ENCODE measurements at regions not wholly inside any gene's neighbourhood (a gene's known extent, or its start where the extent isn't known, plus 50 kb on each side); places are given as distances from the start of the nearest gene placed in this dataset.

- no peak overlapping the region for H3K4me3 ChIP-seq (ENCODE audit: low read depth, poor library complexity, severe bottlenecking)
- DNase-seq (ENCODE audit: low spot score in 2 of 2), result no peak
- TF ChIP-seq CTCF (IDR thresholded peaks at IDR 0.05) (no peak), POLR2A (IDR thresholded peaks at IDR 0.05) (no peak)
- WGBS, 2 donors, result 74 to 76% methylated on average over 4 of the region's 4 CpGs
- intact Hi-C loops (cut with DNase I; ENCODE audit: low total_unique reads), result no loop called here
Observed at GRCh38 chr9:18350995-18351595, 122.9 kb upstream of the ADAMTSL1 start.

DNA sequence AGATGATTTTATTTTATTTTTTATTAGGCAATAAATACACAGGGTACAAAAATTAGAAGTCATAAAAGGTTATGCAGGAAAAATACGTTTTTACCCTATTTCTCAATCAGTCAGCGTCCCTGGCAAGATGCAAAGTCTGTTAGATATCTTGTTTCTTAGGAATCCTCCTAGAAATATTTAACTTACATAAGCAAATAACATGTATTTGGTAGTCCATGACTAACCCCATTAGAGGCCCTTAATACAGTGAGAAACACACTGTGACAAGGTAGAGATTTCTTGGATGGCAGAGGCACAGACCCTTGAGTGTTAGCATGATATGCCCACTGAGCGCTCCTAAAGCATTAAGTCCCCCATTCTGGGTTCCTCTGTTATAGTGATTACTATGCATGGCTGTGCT, 121.2 kb upstream of the ADAMTSL1 start:
- no peak overlapping the region for H3K4me3 ChIP-seq (ENCODE audit: low read depth, poor library complexity, severe bottlenecking)
- no peak for DNase-seq (ENCODE audit: low spot score in 2 of 2)
- 90 to 91% methylated on average over 3 of the region's 3 CpGs for WGBS, 2 donors
- intact Hi-C loops (cut with DNase I; ENCODE audit: low total_unique reads), result no loop called here
- TF ChIP-seq CTCF (IDR thresholded peaks at IDR 0.05) (no peak), POLR2A (IDR thresholded peaks at IDR 0.05) (no peak)

DNA sequence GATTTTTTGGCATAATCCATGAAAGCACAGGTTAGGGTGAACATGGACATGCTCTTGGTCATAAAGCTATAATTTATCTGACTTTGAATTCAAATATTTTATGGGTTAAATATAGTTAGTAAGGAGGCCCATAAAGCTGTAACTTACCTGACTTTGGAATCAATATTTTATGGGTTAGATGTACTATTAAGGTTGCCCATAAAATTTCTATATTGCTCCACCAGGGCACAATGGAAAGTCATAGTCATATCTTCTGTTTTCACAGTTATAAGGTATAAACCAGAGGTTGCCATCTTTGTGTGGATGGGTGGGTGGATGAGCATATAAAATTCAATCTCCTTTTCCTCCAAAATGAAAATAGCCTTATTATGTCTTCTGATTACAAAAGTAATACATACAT, 120.5 kb upstream of the ADAMTSL1 start:
- H3K4me3 ChIP-seq (ENCODE audit: low read depth, poor library complexity, severe bottlenecking), result no peak overlapping the region
- DNase-seq (ENCODE audit: low spot score in 2 of 2), result no peak
- no peak for TF ChIP-seq CTCF (IDR thresholded peaks at IDR 0.05)
- no peak for TF ChIP-seq POLR2A (IDR thresholded peaks at IDR 0.05)
- intact Hi-C loops (cut with DNase I; ENCODE audit: low total_unique reads), result no loop called here

DNA sequence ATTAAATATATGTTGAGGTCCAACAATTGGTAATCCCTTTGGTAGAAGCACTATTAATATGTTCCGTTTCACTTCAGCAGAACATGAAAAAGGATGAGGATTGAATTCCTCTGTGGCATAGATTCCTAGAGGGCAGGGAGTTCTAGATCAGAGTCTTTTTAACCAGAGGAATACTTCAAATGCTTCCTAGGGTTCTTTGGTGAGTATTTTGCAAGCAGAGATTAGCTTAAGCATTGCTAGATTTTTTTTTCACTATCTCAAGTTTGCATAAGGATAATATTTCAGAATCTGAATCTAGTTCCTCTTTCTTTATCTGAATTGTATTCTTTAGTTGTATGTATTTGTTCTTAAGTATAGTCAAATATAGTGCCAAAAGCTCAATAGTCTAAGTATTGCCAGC, 116.6 kb upstream of the ADAMTSL1 start:
- WGBS, 2 donors, result 88 to 100% methylated on average over 1 of the region's 1 CpG

GRCh38 chr9:18358325-18358724, 115.6 kb upstream of the ADAMTSL1 start:
- no peak for DNase-seq (ENCODE audit: low spot score in 2 of 2)
- WGBS, 2 donors, result 91 to 95% methylated on average over 2 of the region's 2 CpGs
- intact Hi-C loops (cut with DNase I; ENCODE audit: low total_unique reads), result no loop called here
- no peak overlapping the region for H3K4me3 ChIP-seq (ENCODE audit: low read depth, poor library complexity, severe bottlenecking)
- TF ChIP-seq POLR2A (IDR thresholded peaks at IDR 0.05) (no peak), CTCF (IDR thresholded peaks at IDR 0.05) (no peak)

More for the DNA sequence above, 116.6 kb upstream of the ADAMTSL1 start:
- DNase-seq (ENCODE audit: low spot score in 2 of 2), result no peak
- H3K4me3 ChIP-seq (ENCODE audit: low read depth, poor library complexity, severe bottlenecking), result no peak overlapping the region
- no peak for TF ChIP-seq POLR2A (IDR thresholded peaks at IDR 0.05)
- no peak for TF ChIP-seq CTCF (IDR thresholded peaks at IDR 0.05)
- intact Hi-C loops (cut with DNase I; ENCODE audit: low total_unique reads), result no loop called here

GRCh38 chr9:18359335-18359734, 114.6 kb upstream of the ADAMTSL1 start:
- intact Hi-C loops (cut with DNase I; ENCODE audit: low total_unique reads), result no loop called here

More at GRCh38 chr9:18359335-18359734, 114.6 kb upstream of the ADAMTSL1 start:
- DNase-seq (ENCODE audit: low spot score in 2 of 2), result no peak
- no peak overlapping the region for H3K4me3 ChIP-seq (ENCODE audit: low read depth, poor library complexity, severe bottlenecking)
- TF ChIP-seq CTCF (IDR thresholded peaks at IDR 0.05) (no peak), POLR2A (IDR thresholded peaks at IDR 0.05) (no peak)
- WGBS, 2 donors, result 44 to 45% methylated on average over 1 of the region's 1 CpG
